RWPE1 (cell line): ENCODE measurements at regions not wholly inside any gene's neighbourhood (a gene's known extent, or its start where the extent isn't known, plus 50 kb on each side); places are given as distances from the start of the nearest gene placed in this dataset.
"Not testable (repeated sequence)": the region's sequence is repeated elsewhere in the genome, so short reads cannot be mapped to it uniquely, and the experiment has no call there.

Experiments
- CTCF ChIA-PET: fragments of 350-600 bp; sonication (Branson Sonifier 250); formaldehyde crosslinking; extraction: SDS; loops from one replicate; lab custom pipeline; 2021; lab: Yijun Ruan, JAX
- POLR2A ChIA-PET: fragments of 400-600 bp; formaldehyde crosslinking; extraction: SDS; loops from one replicate; lab custom pipeline; 2020; ENCODE audit warnings: antibody characterized with exemption; ENCODE audit not compliant: low non-redundant PET; lab: Yijun Ruan, JAX
- DNase-seq: peaks from one replicate; pipeline ENCODE4 v3.0.0; 2012; ENCODE audit warnings: low spot score
- H3K27ac ChIP-seq: fragments of 450-650 bp; 2 replicates; pipeline ENCODE4 v1.5.1; 2017
- CTCF ChIP-seq: fragments of 450-650 bp; conservative IDR thresholded peaks from 2 replicates; pipeline ENCODE4 v1.5.1; 2017; ENCODE audit warnings: low read depth, mild to moderate bottlenecking

- POLR2A ChIA-PET, CTCF ChIA-PET, DNase-seq, H3K27ac ChIP-seq: not testable (repeated sequence)
Measured at GRCh38 chr15:20680257-20680815, 138.7 kb upstream of the GOLGA6L6 start.

GRCh38 chr15:20672470-20672869, 130.9 kb upstream of the GOLGA6L6 start:
- TF ChIP-seq CTCF = no peak

GRCh38 chr15:20671675-20672074, 130.1 kb upstream of the GOLGA6L6 start:
- POLR2A ChIA-PET = no interaction called here
- DNase-seq = no peak
- CTCF ChIA-PET = no interaction called here
- no peak for TF ChIP-seq CTCF
- H3K27ac ChIP-seq = no peak overlapping the region

More at GRCh38 chr15:20672470-20672869, 130.9 kb upstream of the GOLGA6L6 start:
- ChIA-PET CTCF (no interaction called here), POLR2A (no interaction called here)
- H3K27ac ChIP-seq = no peak overlapping the region
- no peak for DNase-seq

- H3K27ac ChIP-seq, POLR2A ChIA-PET, DNase-seq, CTCF ChIA-PET: not testable (repeated sequence)
Measured at GRCh38 chr15:20666410-20666809, 124.8 kb upstream of the GOLGA6L6 start.

GRCh38 chr15:20665653-20666052, 124.1 kb upstream of the GOLGA6L6 start:
- no peak for TF ChIP-seq CTCF
- CTCF ChIA-PET = no interaction called here
- POLR2A ChIA-PET = no interaction called here
- H3K27ac ChIP-seq = no peak overlapping the region
- no peak for DNase-seq

GRCh38 chr15:20659265-20659664, 117.7 kb upstream of the GOLGA6L6 start:
- CTCF ChIA-PET = no interaction called here
- DNase-seq = no peak
- POLR2A ChIA-PET = no interaction called here
- no peak for TF ChIP-seq CTCF
- no peak overlapping the region for H3K27ac ChIP-seq

- H3K27ac ChIP-seq = no peak overlapping the region
- no peak for DNase-seq
- CTCF ChIA-PET = no interaction called here
- no peak for TF ChIP-seq CTCF
- POLR2A ChIA-PET = no interaction called here
Measured at GRCh38 chr15:20658024-20658423, 116.4 kb upstream of the GOLGA6L6 start.

GRCh38 chr15:20657084-20657483, 115.5 kb upstream of the GOLGA6L6 start:
- no peak for TF ChIP-seq CTCF
- CTCF ChIA-PET = no interaction called here
- no peak for DNase-seq
- H3K27ac ChIP-seq = no peak overlapping the region
- POLR2A ChIA-PET = no interaction called here
